ENCODE measurements at regions not wholly inside any gene's neighbourhood (a gene's known extent, or its start where the extent isn't known, plus 50 kb on each side); places are given as distances from the start of the nearest gene placed in this dataset.

GRCh38 chr21:35414056-35414455, 365.0 kb upstream of the RUNX1 start:
- TF ChIP-seq CTCF (IDR thresholded peaks at IDR 0.05; ENCODE audit: low read depth, low read length), result no peak
- no peak for TF ChIP-seq MAX (IDR thresholded peaks at IDR 0.05; ENCODE audit: low read depth, low read length)
- no peak for TF ChIP-seq POLR2A (IDR thresholded peaks at IDR 0.05; ENCODE audit: extremely low read depth, insufficient read length)
